ENCODE measurements at regions not wholly inside any gene's neighbourhood (a gene's known extent, or its start where the extent isn't known, plus 50 kb on each side); places are given as distances from the start of the nearest gene placed in this dataset.

GRCh38 chr15:23762026-23762425, 74.9 kb upstream of the NDN start:
- Histone ChIP-seq H3K79me2 (ENCODE audit: insufficient read depth, low read length) (no peaks in the 10 kb centered on the region), H3K27ac (ENCODE audit: low read depth, low read length) (no peak overlapping the region), H2AFZ (ENCODE audit: low read depth, low read length) (no peak overlapping the region), H3K4me1 (ENCODE audit: insufficient read depth, low read length) (no peaks in the 10 kb centered on the region), H4K20me1 (ENCODE audit: insufficient read depth, low read length) (no peaks in the 10 kb centered on the region), H3K4me3 (ENCODE audit: insufficient read depth, low read depth, low read length) (no peak overlapping the region), H3K27me3 (ENCODE audit: insufficient read depth, low read length) (no peaks in the 10 kb centered on the region), H3K36me3 (ENCODE audit: insufficient read depth, low read length) (no peaks in the 10 kb centered on the region), H3K4me2 (ENCODE audit: low read length) (no peak overlapping the region), H3K9ac (ENCODE audit: low read length) (no peak overlapping the region), H3K9me3 (ENCODE audit: insufficient read depth, low read depth, low read length) (no peaks in the 10 kb centered on the region)
- Mint-ChIP-seq H3K27ac (ENCODE audit: unreplicated experiment) (no peak overlapping the region), H3K4me3 (ENCODE audit: unreplicated experiment) (no peak overlapping the region), H3K36me3 (ENCODE audit: low read depth, unreplicated experiment) (no peaks in the 10 kb centered on the region), H3K27me3 (ENCODE audit: low read depth, unreplicated experiment) (no peaks in the 10 kb centered on the region), H3K9me3 (ENCODE audit: unreplicated experiment) (peaks cover 9% of the 10 kb centered on the region), H3K4me1 (ENCODE audit: low read depth, unreplicated experiment) (no peaks in the 10 kb centered on the region)
- TF ChIP-seq EZH2 (IDR thresholded peaks at IDR 0.05; ENCODE audit: insufficient read depth, low read length) (no peak), CTCF (IDR thresholded peaks at IDR 0.05; ENCODE audit: insufficient read depth, low read depth, low read length) (no peak)
- no peak for FAIRE-seq
- DNase-seq (ENCODE audit: low read depth) = no peak

- no peak overlapping the region for H3K4me2 ChIP-seq (ENCODE audit: low read length)
- Mint-ChIP-seq H3K4me1 (ENCODE audit: low read depth, unreplicated experiment) (no peaks in the 10 kb centered on the region), H3K27me3 (ENCODE audit: low read depth, unreplicated experiment) (no peaks in the 10 kb centered on the region), H3K36me3 (ENCODE audit: low read depth, unreplicated experiment) (no peaks in the 10 kb centered on the region), H3K27ac (ENCODE audit: unreplicated experiment) (no peak overlapping the region), H3K4me3 (ENCODE audit: unreplicated experiment) (no peak overlapping the region), H3K9me3 (ENCODE audit: unreplicated experiment) (peaks cover 10% of the 10 kb centered on the region)
- H3K9ac ChIP-seq (ENCODE audit: low read length) = no peak overlapping the region
- H3K36me3 ChIP-seq (ENCODE audit: insufficient read depth, low read length) = no peaks in the 10 kb centered on the region
- no peaks in the 10 kb centered on the region for H3K9me3 ChIP-seq (ENCODE audit: insufficient read depth, low read depth, low read length)
- H2AFZ ChIP-seq (ENCODE audit: low read depth, low read length) = no peak overlapping the region
- H3K4me3 ChIP-seq (ENCODE audit: insufficient read depth, low read depth, low read length) = no peak overlapping the region
- TF ChIP-seq EZH2 (IDR thresholded peaks at IDR 0.05; ENCODE audit: insufficient read depth, low read length) (no peak), CTCF (IDR thresholded peaks at IDR 0.05; ENCODE audit: insufficient read depth, low read depth, low read length) (no peak)
- H3K4me1 ChIP-seq (ENCODE audit: insufficient read depth, low read length) = no peaks in the 10 kb centered on the region
- DNase-seq (ENCODE audit: low read depth) (no peak), FAIRE-seq (no peak)
- H3K27ac ChIP-seq (ENCODE audit: low read depth, low read length) = no peak overlapping the region
- no peaks in the 10 kb centered on the region for H3K27me3 ChIP-seq (ENCODE audit: insufficient read depth, low read length)
- no peaks in the 10 kb centered on the region for H3K79me2 ChIP-seq (ENCODE audit: insufficient read depth, low read length)
- no peaks in the 10 kb centered on the region for H4K20me1 ChIP-seq (ENCODE audit: insufficient read depth, low read length)
Measured at GRCh38 chr15:23763021-23763420, 75.9 kb upstream of the NDN start.

GRCh38 chr15:23764306-23764705, 77.2 kb upstream of the NDN start:
- Mint-ChIP-seq H3K27me3 (ENCODE audit: low read depth, unreplicated experiment) (no peaks in the 10 kb centered on the region), H3K4me1 (ENCODE audit: low read depth, unreplicated experiment) (no peaks in the 10 kb centered on the region), H3K9me3 (ENCODE audit: unreplicated experiment) (peaks cover 15% of the 10 kb centered on the region), H3K27ac (ENCODE audit: unreplicated experiment) (no peak overlapping the region), H3K4me3 (ENCODE audit: unreplicated experiment) (no peak overlapping the region), H3K36me3 (ENCODE audit: low read depth, unreplicated experiment) (no peaks in the 10 kb centered on the region)
- no peak overlapping the region for H3K4me3 ChIP-seq (ENCODE audit: insufficient read depth, low read depth, low read length)
- no peaks in the 10 kb centered on the region for H3K4me1 ChIP-seq (ENCODE audit: insufficient read depth, low read length)
- no peaks in the 10 kb centered on the region for H3K79me2 ChIP-seq (ENCODE audit: insufficient read depth, low read length)
- no peaks in the 10 kb centered on the region for H3K36me3 ChIP-seq (ENCODE audit: insufficient read depth, low read length)
- H3K27ac ChIP-seq (ENCODE audit: low read depth, low read length) = no peak overlapping the region
- no peaks in the 10 kb centered on the region for H4K20me1 ChIP-seq (ENCODE audit: insufficient read depth, low read length)
- DNase-seq (ENCODE audit: low read depth) = no peak
- peaks cover 4% of the 10 kb centered on the region for H3K9me3 ChIP-seq (ENCODE audit: insufficient read depth, low read depth, low read length)
- H3K4me2 ChIP-seq (ENCODE audit: low read length) = no peak overlapping the region
- FAIRE-seq = no peak
- no peak overlapping the region for H2AFZ ChIP-seq (ENCODE audit: low read depth, low read length)
- H3K27me3 ChIP-seq (ENCODE audit: insufficient read depth, low read length) = no peaks in the 10 kb centered on the region
- TF ChIP-seq EZH2 (IDR thresholded peaks at IDR 0.05; ENCODE audit: insufficient read depth, low read length) (no peak), CTCF (IDR thresholded peaks at IDR 0.05; ENCODE audit: insufficient read depth, low read depth, low read length) (no peak)
- H3K9ac ChIP-seq (ENCODE audit: low read length) = no peak overlapping the region
